KMS-11 (cell line): ENCODE measurements at regions not wholly inside any gene's neighbourhood (a gene's known extent, or its start where the extent isn't known, plus 50 kb on each side); places are given as distances from the start of the nearest gene placed in this dataset.
"Not testable (repeated sequence)": the region's sequence is repeated elsewhere in the genome, so short reads cannot be mapped to it uniquely, and the experiment has no call there.

Source experiments
- H2AFZ ChIP-seq: fragments of 200-600 bp; sonication (generic); 2 replicates; pipeline ENCODE4 v1.6.1; 2016; ENCODE audit warnings: antibody characterized with exemption, mixed run types, low read depth
- H3K27ac ChIP-seq: fragments of 200-600 bp; sonication (generic); 2 replicates; pipeline ENCODE4 v1.6.1; 2016; ENCODE audit warnings: mild to moderate bottlenecking, mixed run types
- H3K27me3 ChIP-seq: fragments of 200-600 bp; sonication (generic); 2 replicates; pipeline ENCODE4 v1.6.1; 2017; ENCODE audit warnings: mild to moderate bottlenecking, low read depth, mixed run types, moderate library complexity; ENCODE audit not compliant: insufficient read depth
- H3K36me3 ChIP-seq: fragments of 200-600 bp; sonication (generic); 2 replicates; pipeline ENCODE4 v1.6.1; 2017; ENCODE audit warnings: mild to moderate bottlenecking, mixed run types; ENCODE audit not compliant: insufficient read depth
- H3K4me1 ChIP-seq: fragments of 200-600 bp; sonication (generic); 2 replicates; pipeline ENCODE4 v1.6.1; 2016; ENCODE audit warnings: mild to moderate bottlenecking, low read depth, mixed run types; ENCODE audit not compliant: poor library complexity, severe bottlenecking
- H3K4me2 ChIP-seq: fragments of 200-600 bp; sonication (generic); 2 replicates; pipeline ENCODE4 v1.7.0; 2016; ENCODE audit warnings: mild to moderate bottlenecking, mixed run types
- H3K4me3 ChIP-seq: fragments of 200-600 bp; sonication (generic); IDR thresholded peaks from 2 replicates; pipeline ENCODE4 v1.6.1; 2017; ENCODE audit warnings: low read depth, low read length, mixed read lengths; ENCODE audit not compliant: insufficient read depth
- H3K79me2 ChIP-seq: fragments of 200-600 bp; sonication (generic); 2 replicates; pipeline ENCODE4 v1.6.1; 2016; ENCODE audit warnings: low read depth, mixed run types; ENCODE audit not compliant: insufficient read depth
- H3K9ac ChIP-seq: fragments of 200-600 bp; sonication (generic); 2 replicates; pipeline ENCODE4 v1.6.1; 2016; ENCODE audit warnings: mild to moderate bottlenecking, mixed run types
- H4K20me1 ChIP-seq: fragments of 200-600 bp; sonication (generic); 2 replicates; pipeline ENCODE4 v1.6.1; 2016; ENCODE audit warnings: mild to moderate bottlenecking, mixed run types; ENCODE audit not compliant: insufficient read depth
- CTCF ChIP-seq: fragments of 200-600 bp; sonication (generic); conservative IDR thresholded peaks from 2 replicates; pipeline ENCODE4 v1.6.1; 2017; ENCODE audit warnings: low read depth, mild to moderate bottlenecking, antibody characterized with exemption, low read length, moderate library complexity, mixed read lengths

- Histone ChIP-seq H3K79me2 (no peaks in the 10 kb centered on the region), H3K4me3 (no peak overlapping the region), H3K4me2 (no peak overlapping the region), H3K4me1 (no peaks in the 10 kb centered on the region), H3K27me3 (no peaks in the 10 kb centered on the region), H3K9ac (no peak overlapping the region), H3K27ac (no peak overlapping the region), H4K20me1 (no peaks in the 10 kb centered on the region), H3K36me3 (no peaks in the 10 kb centered on the region), H2AFZ (no peak overlapping the region)
- no peak for TF ChIP-seq CTCF
These were observed 80.0 kb upstream of the RPS6KA2 start for GRCh38 chr6:166707045-166707444.

- no peak overlapping the region for H2AFZ ChIP-seq
- TF ChIP-seq CTCF, result no peak
- H3K4me1 ChIP-seq, result no peaks in the 10 kb centered on the region
- H3K9ac ChIP-seq, result no peak overlapping the region
- no peak overlapping the region for H3K4me2 ChIP-seq
- H3K36me3 ChIP-seq, result no peaks in the 10 kb centered on the region
- H3K79me2 ChIP-seq, result no peaks in the 10 kb centered on the region
- no peak overlapping the region for H3K4me3 ChIP-seq
- H3K27ac ChIP-seq, result no peak overlapping the region
- H4K20me1 ChIP-seq, result no peaks in the 10 kb centered on the region
- H3K27me3 ChIP-seq, result no peaks in the 10 kb centered on the region
These were observed 78.0 kb upstream of the RPS6KA2 start for GRCh38 chr6:166705069-166705468.

GRCh38 chr6:166704171-166704570 is 77.1 kb upstream of the RPS6KA2 start:
- H3K4me3 ChIP-seq, result no peak overlapping the region
- H3K4me2 ChIP-seq, result no peak overlapping the region
- no peak overlapping the region for H2AFZ ChIP-seq
- no peaks in the 10 kb centered on the region for H3K36me3 ChIP-seq
- H3K27me3 ChIP-seq, result no peaks in the 10 kb centered on the region
- TF ChIP-seq CTCF, result no peak
- H3K9ac ChIP-seq, result no peak overlapping the region
- H3K79me2 ChIP-seq, result no peaks in the 10 kb centered on the region
- no peaks in the 10 kb centered on the region for H3K4me1 ChIP-seq
- H4K20me1 ChIP-seq, result no peaks in the 10 kb centered on the region
- H3K27ac ChIP-seq, result no peak overlapping the region

GRCh38 chr6:166703149-166703710 is 76.2 kb upstream of the RPS6KA2 start:
- Histone ChIP-seq H3K27me3 (no peaks in the 10 kb centered on the region), H3K79me2 (no peaks in the 10 kb centered on the region), H4K20me1 (no peaks in the 10 kb centered on the region), H3K9ac (no peak overlapping the region), H3K36me3 (no peaks in the 10 kb centered on the region), H3K4me3 (no peak overlapping the region), H3K27ac (no peak overlapping the region), H3K4me1 (no peaks in the 10 kb centered on the region), H3K4me2 (no peak overlapping the region), H2AFZ (no peak overlapping the region)
- TF ChIP-seq CTCF, result no peak

DNA sequence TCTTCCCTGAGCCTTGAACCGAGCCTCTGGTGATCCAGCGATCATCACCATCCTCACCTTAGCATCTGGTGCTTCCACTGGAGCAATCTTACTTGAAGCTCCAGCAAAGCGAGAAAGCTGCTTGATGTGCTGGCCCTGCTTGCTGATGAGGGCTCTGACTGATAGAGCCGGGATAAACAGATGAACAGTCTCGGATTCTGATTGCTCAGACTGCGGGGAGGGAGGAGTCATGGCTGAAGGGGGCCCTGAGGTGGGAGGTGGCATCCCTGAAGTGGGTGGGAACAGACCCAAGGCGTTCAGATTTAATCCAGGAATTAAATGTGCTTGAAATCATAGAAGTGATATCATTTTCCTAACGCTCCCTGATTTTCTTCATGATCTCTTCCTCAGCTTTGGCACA is 74.4 kb upstream of the RPS6KA2 start:
- H3K9ac ChIP-seq, H3K27me3 ChIP-seq, H3K27ac ChIP-seq, H4K20me1 ChIP-seq, H3K4me2 ChIP-seq, H3K36me3 ChIP-seq, H2AFZ ChIP-seq, H3K4me1 ChIP-seq, H3K79me2 ChIP-seq, H3K4me3 ChIP-seq: not testable (repeated sequence)

DNA sequence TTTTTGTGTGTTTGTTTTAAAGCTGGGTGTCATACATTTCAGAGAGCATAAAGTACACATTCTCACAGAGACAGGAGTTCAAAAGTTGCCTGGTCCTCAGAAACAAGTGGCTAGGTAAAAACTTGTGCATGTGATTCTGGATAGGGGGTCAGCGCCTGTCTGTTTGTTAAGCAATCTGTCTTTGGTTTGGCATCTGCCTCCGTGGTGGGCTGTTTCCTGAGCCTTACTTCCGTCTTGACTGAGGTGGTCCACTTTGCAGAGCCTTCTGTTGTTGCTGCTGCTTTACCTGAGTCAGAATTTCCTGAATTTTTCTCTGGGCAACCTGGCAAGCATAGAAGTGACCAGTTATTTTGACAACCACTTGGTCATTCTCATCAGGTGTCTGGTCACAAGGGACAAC is 73.8 kb upstream of the RPS6KA2 start:
- H3K27me3 ChIP-seq, H3K4me2 ChIP-seq, H2AFZ ChIP-seq: not testable (repeated sequence)

More for the DNA sequence above, 73.8 kb upstream of the RPS6KA2 start:
- not testable (repeated sequence) for H4K20me1 ChIP-seq, H3K9ac ChIP-seq, H3K4me3 ChIP-seq, H3K4me1 ChIP-seq, H3K36me3 ChIP-seq, H3K27ac ChIP-seq, H3K79me2 ChIP-seq
